GM21526 (cell line): ENCODE measurements at regions not wholly inside any gene's neighbourhood (a gene's known extent, or its start where the extent isn't known, plus 50 kb on each side); places are given as distances from the start of the nearest gene placed in this dataset.
"Not testable (repeated sequence)": the region's sequence is repeated elsewhere in the genome, so short reads cannot be mapped to it uniquely, and the experiment has no call there.

Source experiments
- ATAC-seq: cut with Tn5 transposase; IDR thresholded peaks from one replicate; pipeline ENCODE4 v1.9.1; 2021; ENCODE audit warnings: moderate library complexity; ENCODE audit not compliant: unreplicated experiment, low FRiP score

DNA sequence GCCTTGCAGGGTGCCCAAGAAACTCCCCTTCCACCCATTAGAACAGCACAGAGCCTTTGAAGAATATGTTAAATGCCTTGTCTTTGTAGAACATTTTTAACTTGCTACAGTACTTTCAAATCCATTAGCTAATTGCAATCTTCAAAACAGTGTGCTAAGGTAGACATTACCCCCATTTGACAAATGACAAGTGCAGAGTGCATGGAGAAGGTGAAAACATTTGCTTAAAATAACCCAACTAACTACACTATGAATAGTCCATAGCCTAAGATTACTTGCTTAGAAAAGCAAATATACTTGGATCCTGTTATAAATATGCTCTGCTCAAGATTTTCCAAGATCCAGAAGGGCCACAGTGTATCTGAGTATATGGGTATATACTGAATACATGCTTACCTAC is 87.0 kb upstream of the G2E3 start:
- no peak for ATAC-seq

- ATAC-seq: not testable (repeated sequence)
These were observed 84.9 kb upstream of the G2E3 start for GRCh38 chr14:30473846-30474696.

DNA sequence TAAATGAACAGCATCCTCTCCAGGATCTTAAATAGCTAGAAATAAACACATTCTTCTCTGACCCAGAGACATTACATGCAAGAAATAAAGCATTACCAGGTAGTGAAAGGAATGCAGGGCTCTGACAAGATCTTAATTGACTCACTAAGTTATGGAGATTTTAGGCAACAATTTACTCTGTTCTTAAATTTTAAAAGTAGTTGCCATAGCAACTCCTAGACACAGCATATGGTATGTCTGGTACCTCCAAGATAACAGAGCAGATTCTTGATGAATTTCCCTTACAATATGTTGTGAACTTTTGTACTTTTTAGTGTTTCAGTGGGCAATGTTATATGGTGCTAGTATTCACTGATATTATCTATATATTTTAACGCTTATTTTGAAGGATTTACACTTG is 76.7 kb upstream of the G2E3 start:
- ATAC-seq: no peak

DNA sequence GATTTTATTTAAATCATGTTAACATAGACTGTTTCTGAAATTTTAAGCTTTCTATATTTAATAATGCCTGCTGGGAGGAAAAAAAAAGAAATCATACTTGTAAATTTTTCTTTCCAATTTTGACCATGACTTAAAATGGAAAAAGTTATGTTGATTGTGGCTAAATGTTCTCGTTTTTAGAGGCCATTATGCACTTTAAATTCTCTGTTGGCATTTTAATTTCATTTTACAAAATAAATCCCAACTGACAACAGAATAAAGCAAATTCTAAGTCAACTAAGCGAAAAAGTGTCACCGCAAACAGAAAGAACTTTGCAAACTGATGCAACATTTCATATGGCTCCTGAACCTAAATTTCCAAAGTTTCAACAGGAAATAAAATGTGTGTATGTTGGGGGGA is 74.8 kb upstream of the G2E3 start:
- ATAC-seq: no peak

GRCh38 chr14:30484976-30485375 is 74.0 kb upstream of the G2E3 start:
- ATAC-seq: no peak

- ATAC-seq: no peak
These were observed 62.1 kb upstream of the G2E3 start for GRCh38 chr14:30496852-30497251.

GRCh38 chr14:30499358-30499757 is 59.6 kb upstream of the G2E3 start:
- no peak for ATAC-seq

- no peak for ATAC-seq
These were observed 58.7 kb upstream of the G2E3 start for GRCh38 chr14:30500222-30500621.

DNA sequence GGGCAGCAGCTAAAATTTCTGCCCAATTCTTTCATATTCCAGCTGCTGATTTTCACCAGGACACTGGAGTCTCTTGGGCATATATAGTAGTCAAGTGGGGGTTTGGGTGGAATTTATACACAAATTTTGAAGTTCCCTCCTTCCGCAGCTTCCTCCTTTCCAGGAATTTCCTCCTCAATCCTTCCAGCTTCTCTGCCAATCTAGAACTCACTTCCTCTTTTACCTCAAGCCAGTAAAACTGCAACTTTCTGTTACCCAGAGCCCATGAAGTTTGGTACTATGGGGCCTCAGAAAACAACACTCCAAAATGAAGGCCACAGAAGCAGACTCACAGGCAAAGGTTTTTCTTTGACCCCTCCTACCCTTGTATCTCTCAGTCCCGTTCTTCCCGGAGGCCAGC is 51.7 kb upstream of the G2E3 start:
- ATAC-seq: no peak
